PC-3 (cell line): ENCODE measurements at regions not wholly inside any gene's neighbourhood (a gene's known extent, or its start where the extent isn't known, plus 50 kb on each side); places are given as distances from the start of the nearest gene placed in this dataset.

Experiments used
- EZH2phosphoT487 ChIP-seq: fragments of 300-600 bp; sonication (generic); IDR thresholded peaks from 2 replicates; pipeline ENCODE4 v1.6.1; 2018; ENCODE audit warnings: mild to moderate bottlenecking, antibody characterized with exemption, low read length, borderline replicate concordance
- TF ChIP-seq, protein P1 (sequence below): fragments of 300-600 bp; sonication (generic); conservative IDR thresholded peaks from 2 replicates; pipeline ENCODE4 v1.5.1; 2017; ENCODE audit warnings: antibody characterized with exemption, low read depth, mild to moderate bottlenecking, low read length

- no peak for TF ChIP-seq EZH2phosphoT487
- TF ChIP-seq, protein P1, sequence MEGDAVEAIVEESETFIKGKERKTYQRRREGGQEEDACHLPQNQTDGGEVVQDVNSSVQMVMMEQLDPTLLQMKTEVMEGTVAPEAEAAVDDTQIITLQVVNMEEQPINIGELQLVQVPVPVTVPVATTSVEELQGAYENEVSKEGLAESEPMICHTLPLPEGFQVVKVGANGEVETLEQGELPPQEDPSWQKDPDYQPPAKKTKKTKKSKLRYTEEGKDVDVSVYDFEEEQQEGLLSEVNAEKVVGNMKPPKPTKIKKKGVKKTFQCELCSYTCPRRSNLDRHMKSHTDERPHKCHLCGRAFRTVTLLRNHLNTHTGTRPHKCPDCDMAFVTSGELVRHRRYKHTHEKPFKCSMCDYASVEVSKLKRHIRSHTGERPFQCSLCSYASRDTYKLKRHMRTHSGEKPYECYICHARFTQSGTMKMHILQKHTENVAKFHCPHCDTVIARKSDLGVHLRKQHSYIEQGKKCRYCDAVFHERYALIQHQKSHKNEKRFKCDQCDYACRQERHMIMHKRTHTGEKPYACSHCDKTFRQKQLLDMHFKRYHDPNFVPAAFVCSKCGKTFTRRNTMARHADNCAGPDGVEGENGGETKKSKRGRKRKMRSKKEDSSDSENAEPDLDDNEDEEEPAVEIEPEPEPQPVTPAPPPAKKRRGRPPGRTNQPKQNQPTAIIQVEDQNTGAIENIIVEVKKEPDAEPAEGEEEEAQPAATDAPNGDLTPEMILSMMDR: no peak
These were observed 136.4 kb upstream of the IQSEC1 start for GRCh38 chr3:13209634-13209997.
